Dermis blood vessel endothelial cell (primary cell): ENCODE measurements at regions not wholly inside any gene's neighbourhood (a gene's known extent, or its start where the extent isn't known, plus 50 kb on each side); places are given as distances from the start of the nearest gene placed in this dataset.
"Not testable (repeated sequence)": the region's sequence is repeated elsewhere in the genome, so short reads cannot be mapped to it uniquely, and the experiment has no call there.

Source experiments
- DNase-seq: peaks from one replicate; pipeline ENCODE4 v3.0.0; 2010

DNA sequence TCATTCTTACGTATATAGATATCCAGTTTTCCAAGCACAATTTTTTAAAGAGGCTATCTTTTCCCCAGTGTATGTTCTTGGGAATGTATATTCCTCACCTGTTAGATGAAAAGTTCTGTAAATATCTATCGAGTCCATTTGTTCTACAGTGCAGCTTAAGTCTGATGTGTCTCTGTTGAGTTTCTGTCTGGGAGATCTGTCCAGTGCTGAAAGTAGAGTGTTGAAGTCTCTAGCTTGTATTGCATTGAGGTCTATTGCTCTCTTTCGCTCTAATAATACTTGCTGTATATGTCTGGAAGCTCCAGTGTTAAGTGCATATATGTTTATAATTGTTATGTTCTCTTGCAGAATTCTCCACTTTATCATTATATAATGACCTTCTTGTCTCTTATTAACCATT is 373.1 kb downstream of the PPARGC1A start:
- no peak for DNase-seq

DNA sequence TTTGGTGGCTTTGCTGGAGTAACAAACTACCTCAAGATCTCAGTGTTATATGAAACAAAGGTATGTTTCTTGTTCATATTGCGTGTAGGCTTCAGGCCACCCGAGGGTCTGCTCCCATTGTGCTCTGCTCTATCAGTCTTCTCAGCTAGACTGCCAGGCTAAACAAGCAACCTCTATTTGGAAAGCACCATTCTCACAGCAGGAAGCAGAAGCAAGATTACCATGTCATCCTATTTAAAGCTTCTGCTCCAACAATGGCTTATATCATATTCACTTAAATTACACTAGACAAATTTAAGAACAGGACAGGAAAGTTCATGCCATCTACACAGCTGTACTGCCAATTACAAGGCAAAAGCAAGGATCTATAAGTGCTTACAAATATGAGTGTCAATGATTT is 385.8 kb downstream of the PPARGC1A start:
- DNase-seq = no peak

DNA sequence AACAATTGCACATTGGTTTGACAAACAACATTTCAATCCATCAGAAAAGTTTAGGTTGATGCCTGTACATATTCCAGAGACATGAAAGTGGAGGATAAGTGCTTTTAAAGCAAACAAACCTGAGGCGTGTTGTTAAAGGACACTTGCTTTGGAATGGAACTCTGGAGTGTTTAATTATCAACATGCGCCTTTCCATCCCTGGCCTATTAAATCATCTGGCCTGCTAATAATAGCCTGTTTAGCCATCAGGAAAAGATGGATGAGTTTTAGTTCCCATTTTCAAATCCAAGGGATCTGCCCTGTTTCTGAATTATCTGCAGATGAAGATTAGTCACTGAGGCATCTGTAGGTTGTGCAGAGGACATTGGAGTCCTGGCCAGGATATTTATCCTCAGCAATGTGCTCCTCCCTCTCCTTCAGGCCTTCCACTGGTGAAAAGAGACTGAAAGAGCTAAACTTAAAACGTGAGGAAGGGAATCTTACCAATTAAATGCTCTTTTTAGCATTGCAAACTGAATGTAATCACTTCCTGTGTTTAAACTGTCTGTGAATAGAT is 388.9 kb downstream of the PPARGC1A start:
- no peak for DNase-seq

DNA sequence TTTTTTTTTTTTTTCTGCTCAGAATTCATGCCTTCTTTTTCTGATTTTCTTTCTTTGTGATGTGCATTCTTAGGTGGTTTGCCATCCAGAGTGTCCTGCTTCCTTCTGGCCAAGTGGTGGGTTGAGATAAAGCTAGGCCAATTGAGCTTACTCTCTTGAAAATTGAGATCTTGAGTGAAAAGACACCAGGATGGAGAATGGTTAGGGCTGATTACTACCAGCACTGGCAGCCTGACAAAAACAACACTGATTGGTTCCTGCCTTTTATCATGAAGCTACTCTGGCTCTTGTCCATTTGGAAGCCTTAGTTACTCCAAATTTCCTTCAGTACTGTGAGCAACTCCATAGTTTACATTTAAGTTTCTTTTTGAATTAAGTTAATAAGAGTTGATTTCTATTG is 404.0 kb downstream of the PPARGC1A start:
- no peak for DNase-seq

DNA sequence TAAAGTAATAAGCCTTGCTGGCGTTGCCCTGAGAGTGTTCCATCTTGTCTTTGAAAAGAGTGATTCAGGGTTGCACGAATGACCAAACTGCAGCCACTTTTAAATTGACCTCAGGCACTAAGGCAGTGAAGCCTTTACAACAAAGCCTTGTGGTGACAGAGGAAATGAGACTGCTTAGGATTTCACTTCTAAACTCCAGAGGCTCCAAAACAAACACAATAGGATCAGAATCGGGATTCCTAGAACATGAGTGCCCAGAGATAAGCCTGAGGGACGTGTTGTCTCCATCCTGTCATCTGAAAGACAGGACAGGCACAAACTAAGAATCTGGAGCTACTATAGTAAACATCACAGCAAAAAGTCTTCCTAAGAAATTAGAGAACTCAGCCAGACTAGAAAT is 405.2 kb downstream of the PPARGC1A start:
- DNase-seq = no peak

DNA sequence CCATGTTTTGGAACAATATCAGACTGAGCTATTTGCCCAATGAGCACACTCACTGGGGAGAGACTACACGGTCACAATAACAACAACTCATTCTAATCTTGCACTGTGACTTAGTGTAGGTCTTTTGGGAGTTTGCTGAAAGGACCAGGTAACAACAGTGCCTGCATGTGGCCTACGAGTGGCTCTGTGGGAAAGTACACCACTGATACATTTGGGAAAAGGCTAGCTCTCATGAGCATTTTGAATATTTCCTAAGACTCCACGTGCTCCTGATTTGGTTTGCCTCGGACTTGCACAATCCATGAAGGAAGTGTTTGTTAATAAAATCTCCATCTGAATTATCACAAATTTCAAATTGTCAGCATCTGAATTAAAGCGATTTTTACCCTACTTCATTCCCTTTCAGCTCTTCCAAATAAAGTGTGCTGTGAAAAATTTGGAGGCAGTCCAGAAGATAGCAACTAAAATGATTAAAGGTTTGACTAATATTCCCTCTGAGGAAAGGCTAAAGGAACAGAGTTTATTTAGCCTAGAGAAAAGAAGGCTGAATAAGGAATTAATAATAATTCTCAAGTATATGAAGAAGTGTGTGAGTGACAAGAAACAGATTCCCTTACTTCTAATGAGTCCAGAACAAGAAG is 406.4 kb downstream of the PPARGC1A start:
- DNase-seq = no peak

DNA sequence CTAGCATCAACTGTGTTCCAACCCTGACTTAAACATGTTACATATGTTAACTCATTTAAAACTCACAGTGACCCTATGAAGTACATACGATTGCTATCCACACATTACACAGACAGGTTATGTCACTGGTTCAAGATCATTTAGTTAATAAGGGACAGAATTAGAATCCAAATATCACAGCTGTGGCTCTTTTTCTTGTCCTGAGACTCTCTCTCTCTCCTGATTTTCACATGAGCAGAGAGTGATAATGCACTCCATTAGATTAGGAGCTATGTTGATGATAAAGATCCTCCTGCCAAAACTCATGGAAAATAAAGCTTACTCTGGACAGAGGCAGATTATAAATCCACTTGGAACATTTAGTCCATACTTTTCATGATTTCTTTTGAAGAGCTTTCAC is 408.3 kb downstream of the PPARGC1A start:
- DNase-seq = no peak

DNA sequence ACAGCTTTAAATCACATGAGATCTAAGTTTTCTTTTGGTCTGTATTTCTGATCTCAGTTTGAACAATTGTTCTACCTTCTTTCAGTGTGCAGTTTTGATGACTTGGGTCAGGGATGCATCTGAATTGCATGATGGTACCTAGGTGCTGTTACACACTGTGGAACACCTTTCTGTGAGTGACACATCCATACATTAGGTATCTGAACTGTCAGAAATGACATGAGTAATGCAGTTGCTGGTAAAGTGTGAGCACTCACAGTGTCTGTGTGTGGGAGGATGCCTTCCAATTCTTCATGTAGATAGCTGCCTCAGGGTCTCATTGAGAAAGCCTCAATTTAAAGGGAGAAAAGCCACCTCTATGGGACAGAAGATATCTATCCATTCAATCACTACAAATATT is 411.9 kb downstream of the PPARGC1A start:
- no peak for DNase-seq

DNA sequence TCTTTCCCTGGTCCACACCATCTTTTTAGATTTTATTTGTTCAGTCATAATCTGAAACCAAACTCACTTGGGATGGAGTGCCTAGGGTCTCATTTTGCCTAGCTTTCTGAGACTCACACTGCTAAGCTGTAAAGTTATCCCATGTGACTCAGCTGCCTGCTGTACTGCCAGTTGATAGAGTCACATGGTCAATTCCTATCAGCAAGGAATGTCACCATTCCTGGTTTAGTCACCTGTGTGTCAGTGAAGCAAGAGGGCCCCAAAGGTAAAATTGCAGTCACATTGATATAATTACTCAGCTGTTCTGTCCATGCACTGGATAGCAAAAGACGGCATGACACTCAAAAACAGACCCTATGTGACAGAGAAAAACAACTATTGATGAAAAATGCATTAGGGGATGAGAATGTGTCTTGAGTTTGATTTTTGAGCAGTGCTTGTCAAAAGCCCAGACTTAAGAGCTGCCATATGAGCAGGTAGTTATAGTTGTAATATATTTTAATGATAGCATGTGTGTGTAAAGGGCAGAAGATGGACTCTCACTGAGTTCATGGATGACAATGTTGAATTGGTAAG is 413.2 kb downstream of the PPARGC1A start:
- DNase-seq = no peak

DNA sequence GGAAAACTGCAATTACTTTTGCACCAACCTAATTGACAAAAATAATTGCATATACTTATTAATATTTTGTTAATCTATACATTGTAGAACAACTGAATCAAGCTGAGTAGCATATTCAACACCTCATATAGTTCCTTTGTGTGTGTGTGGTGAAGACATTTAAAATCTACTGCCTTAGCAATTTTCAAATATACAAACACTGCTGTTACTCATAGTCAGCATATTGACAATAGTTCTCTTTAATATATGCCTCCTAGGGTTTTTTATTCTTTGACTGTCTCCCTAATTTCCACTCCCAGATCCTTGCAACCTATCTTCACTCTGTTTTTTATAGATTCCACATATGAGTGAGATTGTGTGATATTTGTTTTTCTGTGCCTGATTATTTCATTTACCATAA is 426.8 kb downstream of the PPARGC1A start:
- no peak for DNase-seq

DNA sequence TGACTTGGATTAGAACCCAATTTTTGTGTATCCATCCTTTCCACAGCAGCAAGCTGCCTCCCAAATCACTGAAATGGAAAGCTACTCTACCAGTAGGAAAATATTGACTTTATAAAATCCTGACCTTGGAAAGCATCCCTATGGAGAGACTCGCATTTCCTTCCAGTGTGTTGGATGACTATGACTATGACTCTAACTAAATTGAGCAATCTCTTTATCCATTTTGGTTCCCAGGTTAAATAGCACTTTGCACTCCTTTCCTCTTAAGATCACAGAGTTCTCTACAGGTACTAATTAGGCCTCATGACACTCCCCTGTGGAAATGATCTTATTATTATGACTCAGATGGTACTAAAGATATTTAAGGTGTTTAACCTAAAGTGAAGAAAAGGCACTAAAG is 431.8 kb downstream of the PPARGC1A start:
- no peak for DNase-seq

DNA sequence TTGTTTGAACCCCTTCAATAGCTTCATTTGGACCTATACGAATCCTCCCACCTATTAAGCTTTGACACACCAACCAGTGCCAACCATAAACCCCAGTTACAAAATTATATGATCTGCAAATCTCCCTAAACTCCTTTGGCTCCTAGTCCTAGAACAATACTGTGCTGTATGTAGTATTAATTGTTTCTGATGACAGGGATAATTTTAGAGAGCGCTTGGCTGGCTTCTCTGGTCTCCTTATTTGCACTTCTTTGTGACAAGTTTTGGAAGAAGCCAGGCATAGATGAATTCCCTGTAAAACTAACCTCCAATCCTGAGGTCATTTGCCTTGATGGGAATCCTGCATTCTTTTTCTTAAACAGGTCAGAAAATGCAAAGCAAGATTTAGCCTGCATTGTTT is 433.0 kb downstream of the PPARGC1A start:
- DNase-seq = no peak

DNA sequence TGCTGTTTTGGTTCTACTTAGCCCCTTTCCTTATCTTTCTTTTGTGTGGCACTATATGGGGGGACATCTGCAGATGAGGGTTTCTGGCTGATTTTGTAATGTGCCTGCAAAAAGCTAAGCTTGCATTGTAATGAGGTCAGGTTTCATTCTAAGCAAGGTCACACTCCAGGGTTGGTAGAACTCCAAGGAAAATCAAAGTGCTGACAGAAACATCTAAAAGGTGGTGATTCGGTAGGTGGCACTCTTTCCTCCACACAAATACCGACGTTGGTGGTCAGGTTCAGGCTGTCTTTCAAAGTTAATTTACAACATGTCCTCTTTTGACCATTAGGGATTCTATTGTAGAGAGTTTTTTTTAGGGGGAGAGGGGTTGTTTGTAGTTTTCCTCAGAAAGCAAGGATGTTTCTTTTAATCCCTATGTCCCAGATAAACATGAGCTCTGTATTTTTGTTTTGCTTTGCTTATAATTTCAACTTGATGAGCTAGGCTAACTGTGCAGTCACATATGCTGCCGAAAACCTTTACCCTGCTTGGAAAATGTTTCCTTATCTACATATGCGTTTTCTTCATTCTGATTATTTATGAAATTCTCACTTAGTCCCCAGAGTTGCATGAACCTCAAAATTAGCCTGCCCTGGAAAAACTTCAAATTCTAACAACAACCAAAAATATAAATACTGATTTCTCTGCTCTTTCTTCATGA is 434.2 kb downstream of the PPARGC1A start:
- no peak for DNase-seq

DNA sequence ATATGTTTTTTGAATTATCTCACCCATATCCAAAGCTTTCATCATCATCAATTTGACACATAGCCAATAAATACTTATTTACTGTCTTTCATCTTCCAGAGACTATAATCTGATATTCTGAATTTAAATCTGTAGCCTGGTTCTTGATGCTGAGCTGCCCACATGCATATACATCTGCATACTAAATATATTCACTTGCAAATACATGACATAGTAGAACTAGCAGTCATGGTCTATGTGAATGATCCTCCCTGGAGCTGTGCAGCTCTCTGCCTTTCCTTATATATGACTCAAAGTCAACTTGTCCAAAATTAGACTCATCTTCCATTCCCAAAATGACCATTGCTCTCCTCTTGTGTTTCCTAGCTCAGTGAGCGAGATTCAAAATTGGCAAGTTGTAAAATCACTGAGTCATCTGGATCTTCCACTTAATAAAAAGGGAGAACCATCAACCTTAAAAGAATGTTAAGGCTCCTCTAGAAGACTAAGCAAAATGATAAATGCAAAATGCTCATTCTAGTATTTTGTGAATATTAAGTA is 448.2 kb downstream of the PPARGC1A start:
- no peak for DNase-seq

DNA sequence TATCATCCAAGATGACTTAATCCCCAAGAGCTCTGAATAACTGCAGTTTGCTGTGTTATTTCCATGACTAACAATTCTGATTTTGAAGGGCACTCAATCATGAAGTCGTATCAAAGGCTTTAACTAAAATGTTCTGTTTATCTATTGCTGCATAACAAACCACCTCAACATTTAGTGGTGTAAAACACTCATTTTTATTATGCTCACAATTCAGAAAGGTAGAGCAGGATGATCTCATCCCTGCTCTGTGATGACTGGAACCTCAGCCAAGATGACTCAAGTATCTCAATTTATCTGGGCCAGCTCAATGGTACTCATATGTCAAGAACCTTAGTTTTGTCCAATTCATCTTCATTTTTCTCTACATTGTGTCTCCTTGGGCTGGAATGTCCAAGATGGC is 451.1 kb downstream of the PPARGC1A start:
- DNase-seq = no peak

DNA sequence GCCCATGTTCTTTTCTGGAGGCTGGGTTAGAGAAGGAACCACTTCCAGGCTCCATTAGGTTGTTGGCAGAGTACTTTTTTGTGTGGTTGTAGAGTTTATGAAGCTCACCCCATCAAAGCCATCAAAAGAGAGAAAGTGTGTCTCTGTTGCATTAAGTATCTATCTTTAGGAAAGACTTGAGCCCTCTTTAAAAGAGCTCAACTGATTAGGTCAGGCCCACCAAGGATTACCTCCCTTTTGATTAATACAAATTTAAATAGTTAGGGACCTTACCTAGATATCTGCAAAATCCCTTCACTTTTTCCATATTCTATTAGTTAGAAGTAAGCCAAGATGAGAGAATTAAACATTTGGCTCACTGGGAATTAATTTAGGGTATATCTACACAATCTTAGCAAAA is 460.4 kb downstream of the PPARGC1A start:
- no peak for DNase-seq

DNA sequence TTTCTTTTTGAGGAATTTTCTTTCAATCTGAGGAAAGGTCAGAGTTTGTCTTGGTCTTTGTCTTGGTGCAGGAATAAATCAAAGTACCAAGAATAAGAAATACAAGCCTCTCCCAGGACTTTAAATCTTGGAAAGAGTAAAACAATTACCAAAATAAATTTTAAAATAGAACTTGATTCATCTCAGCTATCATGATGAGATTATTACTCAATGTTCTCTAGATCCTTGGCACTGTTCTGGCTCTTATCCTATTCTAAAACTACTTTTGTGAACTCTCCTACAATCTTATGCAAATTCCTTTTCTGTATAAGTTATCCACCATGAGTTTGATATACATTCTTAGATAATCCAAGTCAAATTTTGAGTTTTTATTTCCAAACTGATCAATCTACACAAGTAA is 464.3 kb downstream of the PPARGC1A start:
- no peak for DNase-seq

DNA sequence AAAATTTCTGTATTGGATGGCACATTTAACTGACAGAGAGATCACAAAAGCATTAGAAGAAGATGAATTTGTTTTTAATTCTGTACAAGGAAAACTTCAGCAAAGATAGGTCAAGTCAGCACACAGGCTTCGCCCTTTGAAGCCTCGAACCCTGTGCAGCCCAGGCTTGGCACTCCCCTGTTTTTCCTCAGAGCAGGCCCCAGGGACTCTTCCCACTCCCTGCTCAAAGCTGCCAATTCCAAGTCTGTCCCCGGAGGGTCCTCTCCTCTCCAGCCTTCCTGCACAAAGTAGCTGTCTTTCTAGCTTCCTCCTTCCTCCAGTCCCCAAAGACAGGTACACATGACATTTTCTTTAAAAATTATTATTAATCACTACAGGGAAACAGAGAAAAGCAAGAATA is 466.3 kb downstream of the PPARGC1A start:
- DNase-seq = no peak

DNA sequence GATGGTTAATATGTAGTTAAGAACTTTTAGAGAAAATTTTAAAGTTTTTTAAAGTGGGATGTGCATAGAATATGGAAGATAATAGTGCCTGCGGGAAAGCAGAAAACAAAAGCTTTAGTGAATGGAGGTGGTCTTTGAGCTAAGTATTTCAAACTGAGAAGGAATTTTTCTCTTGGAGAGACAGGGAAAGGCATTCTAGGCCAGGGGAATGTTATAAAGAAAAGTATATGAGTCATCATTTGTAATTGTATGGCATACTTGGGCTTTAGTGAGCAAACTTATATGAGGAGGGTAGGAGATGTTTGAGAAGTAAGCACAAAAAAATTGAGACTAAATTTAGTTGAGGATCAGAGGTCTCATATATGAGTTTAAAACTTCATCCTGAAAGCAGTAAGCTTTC is 467.0 kb downstream of the PPARGC1A start:
- no peak for DNase-seq

DNA sequence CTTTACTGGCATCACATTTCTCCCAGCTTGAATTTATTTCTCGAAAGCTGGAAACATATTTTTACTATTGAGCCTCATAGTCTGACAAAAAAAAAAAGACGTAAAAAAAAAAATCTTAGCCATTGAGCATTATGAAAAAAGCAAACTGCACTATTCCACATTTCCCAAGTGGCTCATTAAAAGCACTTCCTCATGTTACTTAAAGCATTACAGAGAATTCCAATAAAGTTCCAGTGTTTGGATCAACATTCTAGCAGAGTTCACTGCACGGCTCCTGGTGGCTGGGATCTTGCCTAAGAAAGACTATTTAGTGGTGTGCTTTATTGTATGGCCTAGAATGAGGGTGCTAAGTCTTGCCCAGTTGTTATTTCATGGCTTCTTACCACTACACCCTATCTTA is 476.2 kb downstream of the PPARGC1A start:
- DNase-seq = no peak

DNA sequence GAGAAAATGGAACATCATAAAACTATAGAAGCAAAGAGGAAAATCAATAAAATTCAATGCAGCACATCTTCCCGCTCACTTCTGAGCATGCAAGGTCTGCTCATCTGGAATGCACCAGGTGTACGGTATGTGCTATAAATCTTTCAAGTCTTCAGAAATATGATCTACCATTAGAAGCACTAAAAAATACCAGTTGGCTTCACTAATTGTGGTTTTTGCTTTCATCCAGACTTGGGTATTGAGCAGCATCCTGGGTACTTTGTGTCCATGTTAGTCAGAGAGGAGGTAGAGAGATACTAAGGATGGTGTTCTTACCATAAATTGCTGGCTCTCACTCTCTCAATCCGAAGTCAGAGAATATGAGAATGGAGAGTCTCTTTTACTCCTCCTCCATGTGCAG is 477.1 kb downstream of the PPARGC1A start:
- no peak for DNase-seq

DNA sequence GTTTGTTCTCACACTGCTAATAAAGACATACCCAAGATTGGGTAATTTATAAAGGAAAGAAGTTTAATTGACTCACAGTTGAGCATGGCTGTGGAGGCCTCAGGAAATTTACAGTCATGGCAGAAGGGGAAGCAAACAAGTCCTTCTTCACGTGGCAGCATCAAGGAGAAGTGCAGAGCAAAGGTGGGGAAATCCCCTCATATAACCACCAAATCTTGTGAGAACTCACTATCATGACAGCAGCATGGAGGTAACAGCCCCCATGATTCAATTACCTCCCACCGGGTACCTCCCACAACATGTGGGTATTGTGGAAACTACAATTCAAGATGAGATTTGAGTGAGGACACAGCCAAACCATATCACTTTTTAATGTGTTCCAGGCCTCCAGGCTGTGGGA is 480.9 kb downstream of the PPARGC1A start:
- not testable (repeated sequence) for DNase-seq

DNA sequence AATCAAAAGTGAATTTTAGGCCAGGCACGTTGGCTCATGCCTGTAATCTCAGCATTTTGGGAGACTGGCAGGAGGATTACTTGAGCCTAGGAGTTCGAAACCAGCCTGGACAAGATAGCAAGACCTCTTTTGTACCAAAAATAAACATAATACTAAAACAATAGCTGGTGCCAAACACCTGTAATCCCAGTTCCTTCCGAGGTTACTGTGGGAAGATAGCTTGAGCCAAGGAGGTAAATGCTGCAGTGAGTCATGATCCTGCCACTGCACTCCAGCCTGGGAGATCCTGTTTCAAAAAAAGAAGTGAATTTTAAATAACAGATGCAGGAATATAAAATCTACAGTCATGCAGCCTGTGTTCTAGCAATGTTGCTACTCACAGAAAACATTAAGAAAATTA is 488.3 kb downstream of the PPARGC1A start:
- no peak for DNase-seq
